ENCODE measurements at regions not wholly inside any gene's neighbourhood (a gene's known extent, or its start where the extent isn't known, plus 50 kb on each side); places are given as distances from the start of the nearest gene placed in this dataset.

- H2AFZ ChIP-seq (ENCODE audit: low read length): no peak overlapping the region
These were observed 172.4 kb upstream of the MPPED2 start for GRCh38 chr11:30758518-30758917.

GRCh38 chr11:30758012-30758411 is 171.9 kb upstream of the MPPED2 start:
- no peak overlapping the region for H2AFZ ChIP-seq (ENCODE audit: low read length)

More at GRCh38 chr11:30758518-30758917, 172.4 kb upstream of the MPPED2 start:
- H3K9me2 ChIP-seq (replicated peaks; ENCODE audit: insufficient read depth, low read length): no peaks in the 10 kb centered on the region
- no peaks in the 10 kb centered on the region for H3K27me3 ChIP-seq (ENCODE audit: low read length)
- no peaks in the 10 kb centered on the region for H3K9me3 ChIP-seq (ENCODE audit: low read length)
- H3K9ac ChIP-seq (ENCODE audit: low read length): no peak overlapping the region
- no peak overlapping the region for H3K4me3 ChIP-seq (ENCODE audit: low read length)
- H3K79me2 ChIP-seq (ENCODE audit: low read length): no peaks in the 10 kb centered on the region
- no peak overlapping the region for H3K27ac ChIP-seq (ENCODE audit: low read length)
- no peaks in the 10 kb centered on the region for H3K4me1 ChIP-seq (ENCODE audit: low read length)
- H3K4me2 ChIP-seq (ENCODE audit: low read depth, low read length, poor library complexity, severe bottlenecking): no peak overlapping the region
- DNase-seq: no peak
- H3K36me3 ChIP-seq (ENCODE audit: insufficient read depth, low read length): no peaks in the 10 kb centered on the region
- H4K20me1 ChIP-seq (ENCODE audit: insufficient read depth, low read depth, low read length): no peaks in the 10 kb centered on the region

GRCh38 chr11:30753994-30754393 is 167.8 kb upstream of the MPPED2 start:
- Histone ChIP-seq H3K27me3 (ENCODE audit: low read length) (no peaks in the 10 kb centered on the region), H3K4me3 (ENCODE audit: low read length) (no peak overlapping the region), H3K79me2 (ENCODE audit: low read length) (no peaks in the 10 kb centered on the region), H3K9me3 (ENCODE audit: low read length) (no peaks in the 10 kb centered on the region), H3K4me1 (ENCODE audit: low read length) (no peaks in the 10 kb centered on the region), H3K9ac (ENCODE audit: low read length) (no peak overlapping the region), H3K4me2 (ENCODE audit: low read depth, low read length, poor library complexity, severe bottlenecking) (no peak overlapping the region), H3K27ac (ENCODE audit: low read length) (no peak overlapping the region), H2AFZ (ENCODE audit: low read length) (no peak overlapping the region), H3K36me3 (ENCODE audit: insufficient read depth, low read length) (no peaks in the 10 kb centered on the region), H4K20me1 (ENCODE audit: insufficient read depth, low read depth, low read length) (no peaks in the 10 kb centered on the region), H3K9me2 (replicated peaks; ENCODE audit: insufficient read depth, low read length) (no peaks in the 10 kb centered on the region)
- DNase-seq: no peak

More at GRCh38 chr11:30758012-30758411, 171.9 kb upstream of the MPPED2 start:
- Histone ChIP-seq H3K4me2 (ENCODE audit: low read depth, low read length, poor library complexity, severe bottlenecking) (no peak overlapping the region), H3K27me3 (ENCODE audit: low read length) (no peaks in the 10 kb centered on the region), H3K9me3 (ENCODE audit: low read length) (no peaks in the 10 kb centered on the region), H3K9ac (ENCODE audit: low read length) (no peak overlapping the region), H3K36me3 (ENCODE audit: insufficient read depth, low read length) (no peaks in the 10 kb centered on the region), H4K20me1 (ENCODE audit: insufficient read depth, low read depth, low read length) (no peaks in the 10 kb centered on the region), H3K4me1 (ENCODE audit: low read length) (no peaks in the 10 kb centered on the region), H3K79me2 (ENCODE audit: low read length) (no peaks in the 10 kb centered on the region), H3K27ac (ENCODE audit: low read length) (no peak overlapping the region), H3K4me3 (ENCODE audit: low read length) (no peak overlapping the region), H3K9me2 (replicated peaks; ENCODE audit: insufficient read depth, low read length) (no peaks in the 10 kb centered on the region)
- DNase-seq: no peak

GRCh38 chr11:30753504-30753903 is 167.4 kb upstream of the MPPED2 start:
- H3K9me2 ChIP-seq (replicated peaks; ENCODE audit: insufficient read depth, low read length): no peaks in the 10 kb centered on the region
- no peak for DNase-seq
- no peaks in the 10 kb centered on the region for H3K79me2 ChIP-seq (ENCODE audit: low read length)
- H2AFZ ChIP-seq (ENCODE audit: low read length): no peak overlapping the region
- H3K27ac ChIP-seq (ENCODE audit: low read length): no peak overlapping the region
- H3K9ac ChIP-seq (ENCODE audit: low read length): no peak overlapping the region
- H3K4me1 ChIP-seq (ENCODE audit: low read length): no peaks in the 10 kb centered on the region
- H3K4me2 ChIP-seq (ENCODE audit: low read depth, low read length, poor library complexity, severe bottlenecking): no peak overlapping the region
- H4K20me1 ChIP-seq (ENCODE audit: insufficient read depth, low read depth, low read length): no peaks in the 10 kb centered on the region
- H3K4me3 ChIP-seq (ENCODE audit: low read length): no peak overlapping the region
- H3K36me3 ChIP-seq (ENCODE audit: insufficient read depth, low read length): no peaks in the 10 kb centered on the region
- H3K9me3 ChIP-seq (ENCODE audit: low read length): no peaks in the 10 kb centered on the region
- H3K27me3 ChIP-seq (ENCODE audit: low read length): 0 out of 2 replicates have a peak, but pooled peaks cover 2% of the 10 kb centered on the region

- Histone ChIP-seq H3K9me2 (replicated peaks; ENCODE audit: insufficient read depth, low read length) (no peaks in the 10 kb centered on the region), H3K9me3 (ENCODE audit: low read length) (no peaks in the 10 kb centered on the region)
These were observed 163.1 kb upstream of the MPPED2 start for GRCh38 chr11:30749268-30749667.

GRCh38 chr11:30741039-30741550 is 154.9 kb upstream of the MPPED2 start:
- Histone ChIP-seq H3K36me3 (ENCODE audit: insufficient read depth, low read length) (no peaks in the 10 kb centered on the region), H3K9me3 (ENCODE audit: low read length) (no peaks in the 10 kb centered on the region), H3K9me2 (replicated peaks; ENCODE audit: insufficient read depth, low read length) (no peaks in the 10 kb centered on the region), H3K9ac (ENCODE audit: low read length) (no peak overlapping the region), H3K4me3 (ENCODE audit: low read length) (no peak overlapping the region), H3K27ac (ENCODE audit: low read length) (no peak overlapping the region), H3K79me2 (ENCODE audit: low read length) (no peaks in the 10 kb centered on the region), H3K4me2 (ENCODE audit: low read depth, low read length, poor library complexity, severe bottlenecking) (no peak overlapping the region), H3K4me1 (ENCODE audit: low read length) (no peaks in the 10 kb centered on the region), H2AFZ (ENCODE audit: low read length) (no peak overlapping the region), H3K27me3 (ENCODE audit: low read length) (no peaks in the 10 kb centered on the region), H4K20me1 (ENCODE audit: insufficient read depth, low read depth, low read length) (no peaks in the 10 kb centered on the region)
- peak; percentile 7 for DNase-seq

More at GRCh38 chr11:30749268-30749667, 163.1 kb upstream of the MPPED2 start:
- Histone ChIP-seq H3K4me3 (ENCODE audit: low read length) (no peak overlapping the region), H3K4me2 (ENCODE audit: low read depth, low read length, poor library complexity, severe bottlenecking) (no peak overlapping the region), H3K4me1 (ENCODE audit: low read length) (no peaks in the 10 kb centered on the region), H3K27me3 (ENCODE audit: low read length) (0 out of 2 replicates have a peak, but pooled peaks cover 2% of the 10 kb centered on the region), H3K79me2 (ENCODE audit: low read length) (no peaks in the 10 kb centered on the region), H4K20me1 (ENCODE audit: insufficient read depth, low read depth, low read length) (no peaks in the 10 kb centered on the region), H3K27ac (ENCODE audit: low read length) (no peak overlapping the region), H2AFZ (ENCODE audit: low read length) (no peak overlapping the region), H3K36me3 (ENCODE audit: insufficient read depth, low read length) (no peaks in the 10 kb centered on the region), H3K9ac (ENCODE audit: low read length) (no peak overlapping the region)
- no peak for DNase-seq

GRCh38 chr11:30740091-30740490 is 153.9 kb upstream of the MPPED2 start:
- Histone ChIP-seq H3K9me2 (replicated peaks; ENCODE audit: insufficient read depth, low read length) (no peaks in the 10 kb centered on the region), H3K9me3 (ENCODE audit: low read length) (no peaks in the 10 kb centered on the region), H3K27me3 (ENCODE audit: low read length) (no peaks in the 10 kb centered on the region), H4K20me1 (ENCODE audit: insufficient read depth, low read depth, low read length) (no peaks in the 10 kb centered on the region), H2AFZ (ENCODE audit: low read length) (no peak overlapping the region), H3K9ac (ENCODE audit: low read length) (no peak overlapping the region), H3K27ac (ENCODE audit: low read length) (no peak overlapping the region), H3K4me2 (ENCODE audit: low read depth, low read length, poor library complexity, severe bottlenecking) (no peak overlapping the region), H3K79me2 (ENCODE audit: low read length) (no peaks in the 10 kb centered on the region), H3K4me1 (ENCODE audit: low read length) (no peaks in the 10 kb centered on the region), H3K4me3 (ENCODE audit: low read length) (no peak overlapping the region), H3K36me3 (ENCODE audit: insufficient read depth, low read length) (no peaks in the 10 kb centered on the region)
- DNase-seq: peak; percentile 6

- Histone ChIP-seq H3K4me2 (ENCODE audit: low read depth, low read length, poor library complexity, severe bottlenecking) (no peak overlapping the region), H3K36me3 (ENCODE audit: insufficient read depth, low read length) (no peaks in the 10 kb centered on the region), H3K27me3 (ENCODE audit: low read length) (no peaks in the 10 kb centered on the region), H3K79me2 (ENCODE audit: low read length) (no peaks in the 10 kb centered on the region), H3K4me1 (ENCODE audit: low read length) (no peaks in the 10 kb centered on the region), H3K27ac (ENCODE audit: low read length) (no peak overlapping the region), H3K4me3 (ENCODE audit: low read length) (no peak overlapping the region), H3K9ac (ENCODE audit: low read length) (no peak overlapping the region), H2AFZ (ENCODE audit: low read length) (no peak overlapping the region), H3K9me2 (replicated peaks; ENCODE audit: insufficient read depth, low read length) (no peaks in the 10 kb centered on the region), H3K9me3 (ENCODE audit: low read length) (no peaks in the 10 kb centered on the region), H4K20me1 (ENCODE audit: insufficient read depth, low read depth, low read length) (no peaks in the 10 kb centered on the region)
- no peak for DNase-seq
These were observed 149.8 kb upstream of the MPPED2 start for GRCh38 chr11:30735946-30736345.

All from Karpas-422 (cell line).